ENCODE measurements at regions not wholly inside any gene's neighbourhood (a gene's known extent, or its start where the extent isn't known, plus 50 kb on each side); places are given as distances from the start of the nearest gene placed in this dataset.

DNA sequence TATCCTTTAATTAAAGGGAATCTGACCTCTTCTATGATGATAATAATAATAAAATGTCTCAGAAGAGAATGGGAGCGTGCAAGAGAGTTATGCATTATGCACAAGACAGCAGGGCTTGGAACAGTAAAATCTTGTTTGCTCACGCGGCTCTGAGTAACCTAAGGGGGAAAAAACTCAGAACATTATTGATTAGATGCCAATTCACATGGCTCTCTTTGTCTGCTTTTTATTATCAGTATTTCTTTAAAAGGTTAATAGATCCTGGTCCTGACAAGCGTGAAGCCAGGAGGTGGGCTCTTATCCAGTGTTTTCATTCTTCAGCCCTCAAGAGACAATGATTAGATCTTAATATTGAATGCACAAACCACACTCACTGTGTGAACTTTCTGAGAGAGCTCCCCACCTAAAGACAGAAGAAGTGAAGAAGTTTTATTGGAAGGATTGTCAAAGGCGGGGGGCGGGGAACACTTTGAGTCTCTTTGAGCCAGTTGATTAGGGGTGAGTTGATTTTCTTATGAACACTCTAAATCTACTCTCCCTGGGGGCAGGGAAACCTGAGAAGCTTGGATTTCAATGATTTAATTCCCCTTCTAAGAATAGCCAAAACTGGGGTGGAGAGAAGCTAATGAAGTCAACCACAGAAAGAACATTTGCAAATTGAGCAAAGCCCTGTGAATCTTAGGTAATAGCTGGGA, 127.5 kb upstream of the CTAGE1 start:
- peak; percentile 38 to 52 for DNase-seq

DNA sequence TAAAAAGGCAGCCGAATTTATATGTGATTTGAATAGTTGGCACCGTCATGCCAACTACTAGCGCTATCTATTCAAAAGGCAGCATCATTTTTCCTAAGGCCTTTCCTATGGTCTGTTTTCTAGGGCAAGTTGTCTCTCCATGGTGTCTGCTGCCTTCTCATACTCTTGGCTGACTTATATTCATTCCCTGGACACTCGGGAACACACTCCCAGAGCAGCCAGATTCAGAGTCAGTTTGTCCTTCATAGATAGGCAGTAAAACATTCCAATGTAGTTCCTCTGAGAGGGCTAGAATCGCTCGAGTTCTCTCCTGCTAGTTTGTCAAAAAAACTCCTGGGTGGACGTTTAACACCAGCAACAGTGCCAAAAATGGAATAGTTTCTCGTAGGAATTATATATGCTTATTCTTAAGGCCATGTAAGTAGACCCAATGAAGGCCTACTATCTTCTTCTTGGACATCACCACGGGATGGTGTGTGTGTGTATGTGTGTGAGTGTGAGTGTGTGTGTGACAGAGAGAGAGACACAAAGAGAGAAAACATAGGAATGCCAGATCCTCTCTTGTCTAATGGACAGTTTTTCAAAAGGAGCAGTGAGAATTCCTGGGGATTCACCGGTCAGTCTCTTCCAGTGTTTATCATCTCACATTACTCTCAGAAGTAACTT, 129.3 kb upstream of the CTAGE1 start:
- no peak for DNase-seq

DNA sequence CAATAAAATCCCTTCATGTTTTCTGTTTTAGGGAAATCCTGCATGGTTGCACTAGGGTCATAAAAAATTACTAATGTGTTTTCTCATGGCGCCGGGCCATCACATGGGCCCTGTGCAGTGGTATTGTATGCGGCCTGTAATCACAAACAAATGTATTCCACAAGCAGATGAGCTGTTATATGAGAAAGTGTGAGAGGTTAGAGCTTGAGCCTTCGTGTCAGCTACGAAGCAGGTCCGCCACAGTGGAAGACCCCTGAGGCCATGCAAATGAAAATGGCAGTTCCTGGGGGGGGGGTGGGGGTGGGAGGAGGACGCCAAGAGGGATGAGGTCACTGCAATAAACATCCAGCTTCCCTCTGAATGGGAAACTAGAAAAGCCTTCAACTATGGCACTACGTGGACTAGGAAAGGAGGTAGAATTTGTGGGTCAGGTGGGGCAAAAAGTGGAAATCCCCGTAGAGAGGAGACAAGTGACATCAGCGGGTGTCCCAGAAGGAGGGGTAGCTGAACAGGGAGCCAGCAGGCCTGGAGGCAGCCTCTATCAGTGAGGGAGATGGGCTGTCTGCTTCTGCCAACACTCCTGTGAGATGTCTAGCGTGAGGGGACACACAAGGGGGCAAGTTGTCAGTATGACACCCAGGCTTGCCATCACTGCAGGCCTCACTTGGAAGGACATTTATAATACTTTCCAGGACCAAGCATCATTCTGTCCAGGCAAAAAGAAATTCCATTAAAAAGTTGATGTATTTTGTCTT, 130.3 kb upstream of the CTAGE1 start:
- DNase-seq, result peak; percentile 68 to 77

DNA sequence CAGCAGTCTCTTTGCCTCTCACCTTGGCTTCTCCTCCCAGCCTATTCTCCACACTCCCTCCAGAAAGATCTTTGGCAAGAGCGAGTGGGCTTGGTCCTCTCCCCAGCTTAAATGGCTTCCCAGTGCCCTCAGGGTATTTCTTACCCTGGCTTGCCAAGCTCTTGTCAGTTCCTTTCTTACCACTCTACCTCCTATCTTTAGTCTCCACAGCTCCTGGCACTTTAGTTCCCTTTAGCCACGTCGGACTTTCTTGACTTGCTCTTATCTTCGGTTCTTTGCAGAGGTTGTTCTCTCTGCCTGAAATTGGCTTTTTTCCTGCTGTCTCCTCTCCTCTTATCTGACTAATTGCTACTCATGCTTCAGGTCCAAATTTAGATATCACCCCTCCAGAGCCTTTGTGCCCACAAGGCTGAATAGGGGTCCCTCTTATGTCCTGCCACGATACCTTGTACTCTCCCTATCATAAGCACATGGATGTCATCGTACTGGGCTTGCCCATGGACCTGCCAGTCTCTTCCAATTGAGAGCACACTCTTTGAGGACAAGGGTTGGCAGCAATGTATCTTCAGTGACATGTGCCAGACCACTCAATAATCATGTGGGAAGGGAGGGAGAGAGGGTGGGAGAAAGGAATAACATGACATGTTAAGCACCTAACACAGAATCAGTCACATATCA, 131.7 kb upstream of the CTAGE1 start:
- DNase-seq, result no peak

DNA sequence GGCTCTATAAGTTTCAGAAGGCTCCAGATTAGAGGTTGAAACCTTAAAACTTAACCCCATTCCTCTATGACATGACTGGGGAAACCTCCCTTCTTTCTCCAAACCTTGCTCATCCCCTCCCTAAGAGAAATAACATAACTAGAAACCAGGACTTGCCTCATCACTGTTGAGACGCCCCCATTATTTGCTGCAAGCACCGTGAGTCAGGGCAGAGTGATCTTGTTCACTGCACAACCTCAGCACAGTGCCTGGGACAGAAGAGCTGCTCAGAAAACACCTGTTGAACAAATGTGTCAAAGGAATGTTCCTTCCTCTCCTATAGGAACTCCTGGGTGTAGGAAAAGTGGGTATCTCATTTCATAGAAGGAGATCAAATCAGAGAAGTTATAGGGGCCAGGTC, 132.7 kb upstream of the CTAGE1 start:
- DNase-seq, result no peak

DNA sequence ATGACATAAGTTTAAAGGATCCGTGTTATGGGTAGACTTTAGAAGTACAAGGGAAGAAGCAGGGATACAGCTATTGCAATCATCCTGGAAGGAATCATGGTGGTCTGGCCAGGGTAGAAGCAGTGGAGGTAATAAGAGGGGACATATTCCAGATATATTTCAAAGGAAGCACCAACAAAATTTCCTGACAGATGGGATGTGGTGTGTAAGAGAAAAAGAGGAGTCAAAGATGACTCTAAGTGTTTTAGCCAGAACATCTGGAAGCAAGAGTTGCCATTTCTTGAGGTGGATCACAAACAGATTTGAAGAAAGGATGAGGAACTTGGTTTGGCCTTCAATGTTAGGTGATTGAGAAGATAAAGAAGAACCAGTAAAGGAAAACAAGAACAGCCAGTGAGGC, 133.1 kb upstream of the CTAGE1 start:
- no peak for DNase-seq

DNA sequence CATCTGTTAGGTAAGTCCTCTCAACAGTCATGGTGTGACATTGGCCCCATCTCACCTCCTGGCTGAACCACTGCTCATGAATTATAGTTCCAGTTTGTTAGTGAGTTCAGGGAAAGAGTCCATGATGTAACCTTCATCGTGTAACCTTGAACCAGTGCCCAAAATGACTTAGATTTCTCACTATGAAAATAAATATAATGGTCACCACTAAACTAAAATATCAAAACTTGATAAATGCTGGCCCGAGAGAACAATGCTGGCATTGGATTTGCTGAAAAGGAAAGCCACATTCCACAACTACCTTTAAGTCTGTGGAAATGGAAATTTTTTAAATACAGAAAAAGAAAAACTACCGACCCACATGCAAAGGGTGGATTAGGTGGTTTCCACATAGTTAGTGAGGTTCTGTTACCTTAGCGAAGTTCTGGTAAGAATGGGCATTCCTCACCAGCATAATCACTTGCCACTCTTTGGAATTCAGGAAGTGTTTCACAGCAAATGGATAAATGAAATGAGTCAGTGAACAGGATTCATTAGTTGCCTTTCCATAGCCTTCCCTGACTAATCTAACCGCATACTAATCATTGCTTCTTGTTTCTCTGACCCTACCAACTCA, 133.9 kb upstream of the CTAGE1 start:
- no peak for DNase-seq

DNA sequence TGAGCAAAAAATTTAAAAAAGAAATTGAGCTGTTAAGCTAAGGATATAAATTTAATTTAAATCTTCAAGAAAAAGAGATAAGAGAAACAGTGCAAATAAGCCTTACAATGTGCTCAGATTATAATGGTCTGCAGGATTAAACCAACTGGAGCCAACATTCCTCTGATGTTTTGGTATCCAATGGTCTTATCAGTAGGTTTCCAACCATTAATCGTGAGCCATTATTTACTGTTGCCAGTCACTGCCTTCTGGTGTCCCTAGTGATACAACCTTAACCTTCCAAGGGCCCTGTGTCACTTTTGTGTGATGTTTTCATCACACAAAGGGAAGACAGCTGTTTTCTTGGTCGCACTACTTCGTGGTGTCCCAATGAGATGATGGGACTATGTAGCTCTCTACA, 134.5 kb upstream of the CTAGE1 start:
- no peak for DNase-seq

DNA sequence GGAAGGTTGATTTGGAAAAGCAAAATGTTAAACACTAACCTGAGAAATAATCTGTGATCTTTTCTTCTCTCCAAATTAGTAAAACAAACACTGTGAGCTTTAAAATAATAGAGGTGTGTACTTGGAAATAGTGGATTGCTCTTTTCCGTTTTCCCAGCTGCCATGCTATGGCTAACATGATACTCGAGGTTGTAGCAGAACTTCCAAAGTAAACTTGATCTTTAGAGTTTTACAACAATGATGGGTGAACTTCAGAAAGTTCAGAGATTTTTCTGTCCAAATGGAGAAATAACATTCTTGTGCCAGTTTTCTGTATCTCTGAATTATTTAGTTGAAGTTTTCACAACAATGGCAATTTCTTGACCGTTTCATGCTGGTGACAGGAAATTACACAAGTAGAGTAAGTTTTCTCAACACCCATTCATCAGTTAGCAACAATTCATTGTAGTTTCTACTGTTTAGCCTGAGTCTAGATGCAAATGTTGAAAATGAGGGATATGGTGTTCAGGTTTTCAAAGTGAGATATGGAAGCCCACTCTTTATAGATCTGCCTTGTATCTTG, 135.3 kb upstream of the CTAGE1 start:
- DNase-seq, result no peak

DNA sequence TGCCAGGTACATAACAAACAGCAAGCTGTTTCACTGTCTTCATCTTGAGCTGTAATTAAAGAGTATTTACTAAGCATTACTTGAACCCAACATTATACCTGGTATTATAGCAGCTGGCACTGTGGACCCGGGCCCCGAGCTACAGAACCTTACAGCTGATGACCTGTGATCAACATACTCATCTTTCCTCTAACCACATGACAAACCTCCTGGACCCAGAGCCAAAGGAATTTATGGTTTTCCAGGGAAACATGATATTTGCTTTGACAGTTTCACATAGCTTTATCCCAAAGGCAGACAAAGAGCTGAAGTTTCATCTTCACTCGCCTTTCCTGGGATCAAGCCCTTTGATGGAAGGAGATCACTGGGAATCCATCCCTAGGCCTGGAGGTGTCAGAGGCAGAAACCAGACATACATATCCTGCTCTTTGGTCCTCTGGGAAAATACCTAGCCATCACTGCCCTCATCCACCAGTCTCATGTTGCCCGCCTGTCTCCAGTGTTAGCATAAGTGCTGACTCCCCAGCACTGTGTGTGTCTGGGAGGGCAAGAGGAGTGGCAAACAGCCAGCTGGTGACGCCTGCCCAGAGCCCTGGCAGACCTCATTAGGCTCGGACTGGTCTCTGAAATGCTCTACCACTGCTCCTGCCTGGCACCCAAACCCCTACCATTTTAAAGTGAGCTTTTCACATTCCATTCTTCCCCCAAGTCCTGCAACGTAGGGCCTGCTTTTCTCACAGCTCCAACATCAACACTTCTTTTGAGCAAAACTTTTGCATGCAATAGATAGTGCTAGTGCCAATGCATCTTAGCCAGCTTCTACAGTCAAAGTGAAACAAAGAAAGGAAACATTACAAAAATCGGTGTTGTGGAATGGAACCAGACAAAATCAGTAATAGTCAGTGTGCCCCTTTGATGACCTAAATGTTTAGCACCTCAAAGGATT, 138.8 kb upstream of the CTAGE1 start:
- no peak for DNase-seq

DNA sequence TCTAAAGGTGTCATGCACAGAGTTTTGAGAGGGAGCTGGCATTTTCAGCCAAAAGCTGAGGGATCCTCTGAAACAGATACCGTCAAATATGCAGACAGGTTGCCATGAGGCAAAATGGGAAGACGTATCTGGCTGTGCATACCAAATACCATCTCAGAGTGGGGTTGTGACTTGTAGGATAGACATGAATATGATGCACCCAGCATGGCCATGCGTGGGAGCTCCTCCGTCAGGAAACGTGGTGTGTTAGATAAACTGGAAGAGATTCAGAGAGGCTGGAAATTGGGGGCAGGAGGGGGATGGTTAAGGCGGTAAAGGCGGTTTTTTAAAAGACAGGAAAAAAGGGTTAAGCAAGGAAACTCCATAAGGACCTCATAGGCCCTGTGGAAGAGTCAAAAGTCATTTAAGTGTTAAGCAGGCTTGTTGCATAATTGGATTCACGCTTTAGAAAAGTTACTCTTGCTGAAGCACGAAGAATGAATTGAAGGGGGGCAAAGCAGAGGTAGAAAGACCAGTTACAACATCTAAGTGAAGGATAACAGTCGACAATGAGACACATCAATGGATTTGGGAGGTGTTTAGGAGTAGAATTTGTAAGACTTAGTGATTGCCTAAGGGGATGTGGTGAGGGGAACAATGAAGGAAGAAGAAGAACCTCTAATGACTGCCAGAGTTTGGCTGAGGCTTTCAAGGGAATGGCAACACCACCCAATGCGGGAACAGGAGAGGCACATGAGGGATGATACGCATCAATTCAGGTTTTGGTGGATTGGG, 139.6 kb upstream of the CTAGE1 start:
- no peak for DNase-seq

DNA sequence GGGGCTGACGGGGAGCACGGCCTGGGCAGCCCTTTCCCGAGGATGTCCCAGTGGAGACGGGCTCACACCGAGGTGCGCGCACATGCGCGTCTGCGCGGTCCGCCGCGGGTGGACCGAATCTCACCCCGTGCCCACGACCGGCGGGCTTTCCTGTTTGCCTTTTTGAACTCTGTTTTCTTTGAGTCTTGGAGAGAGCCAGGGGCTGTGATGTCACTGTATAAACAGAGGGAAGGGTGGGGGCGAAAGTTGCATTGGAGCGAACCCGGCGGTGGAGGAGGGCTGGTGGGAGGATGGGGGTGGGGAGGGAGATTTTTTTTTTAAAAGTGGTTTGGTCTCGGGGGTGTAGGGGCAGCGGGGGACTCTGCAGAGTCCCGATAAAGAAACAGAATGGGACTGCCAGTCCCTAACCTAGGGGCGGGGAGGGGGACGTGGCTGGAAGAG, 141.2 kb upstream of the CTAGE1 start:
- peak in 1 of 2 experiments; percentile 53 for DNase-seq

DNA sequence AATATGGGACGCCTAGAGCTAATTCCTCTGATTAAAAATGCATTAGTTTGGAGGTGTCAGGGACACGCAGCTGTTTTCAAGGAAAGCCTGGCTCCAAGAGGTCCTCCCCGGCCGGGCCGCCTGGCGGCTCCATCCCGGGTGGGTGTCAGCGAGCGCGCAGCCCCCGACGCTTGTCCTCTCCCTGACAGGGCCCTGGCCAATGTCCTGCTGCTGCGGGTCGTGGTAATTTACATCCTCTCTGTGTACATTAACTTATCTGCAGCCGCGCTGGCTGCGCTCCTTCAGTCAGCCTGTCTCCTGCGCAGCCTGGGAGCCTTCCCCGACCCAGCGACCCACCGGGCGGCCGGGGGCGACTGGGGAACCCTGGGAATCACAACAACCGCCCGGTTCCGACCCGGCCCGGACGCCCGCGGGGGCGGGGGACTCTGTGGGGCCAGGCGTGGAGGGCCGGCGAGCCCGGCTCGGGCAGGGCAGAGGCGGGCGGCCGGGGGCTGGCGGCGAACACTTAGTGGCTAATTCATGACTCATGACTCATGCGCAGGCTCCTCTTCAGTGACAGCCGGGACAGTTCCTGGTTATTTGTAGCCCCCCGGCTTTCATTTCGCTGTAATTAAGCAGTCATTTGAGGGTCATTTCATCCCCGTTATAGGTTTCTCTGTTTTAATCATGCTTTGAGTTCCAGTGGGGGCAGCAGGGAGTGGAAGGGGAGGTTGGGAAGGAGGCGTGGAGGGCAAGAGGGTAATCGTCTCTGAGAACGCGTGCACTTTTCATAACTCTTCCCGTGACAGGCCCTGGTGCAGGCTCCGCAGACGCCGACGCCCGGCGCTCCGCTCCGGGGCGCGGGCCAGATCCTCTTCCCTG, 141.9 kb upstream of the CTAGE1 start:
- peak; percentile 33 to 78 for DNase-seq

DNA sequence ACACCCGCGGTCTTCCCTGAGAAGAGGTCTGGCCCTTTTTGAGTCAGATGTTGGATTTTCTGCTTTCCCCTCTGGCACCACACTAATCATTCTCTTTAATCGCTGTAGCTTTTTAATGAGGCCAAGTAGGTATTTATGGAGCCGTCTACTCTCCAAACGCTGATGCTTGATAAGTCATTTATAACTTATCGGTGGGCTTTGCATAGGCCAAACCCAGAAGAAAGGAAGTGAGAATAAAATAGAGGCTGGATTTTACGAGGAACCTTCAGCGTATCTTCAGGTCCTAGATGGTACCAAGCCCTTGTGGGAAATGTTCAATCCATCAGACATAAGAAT, 142.5 kb upstream of the CTAGE1 start:
- no peak for DNase-seq

DNA sequence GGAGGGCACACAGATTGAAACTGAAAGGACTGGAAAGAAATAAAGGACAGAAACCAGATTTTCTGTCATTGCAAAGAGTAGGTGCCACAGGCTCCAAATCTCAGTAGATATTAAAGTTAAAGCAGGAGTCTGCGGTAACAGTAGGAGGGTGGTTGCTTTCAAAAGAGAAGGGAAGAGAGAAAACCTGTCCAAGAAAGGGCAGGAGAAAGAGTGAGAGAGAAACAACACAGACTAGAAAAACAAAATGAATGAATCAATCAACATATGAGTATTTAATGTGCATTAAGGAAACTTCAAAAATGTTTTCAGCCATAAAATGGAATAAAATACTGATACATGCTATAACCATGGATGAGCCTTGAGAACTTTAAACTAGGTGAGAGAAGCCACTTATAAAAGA, 143.1 kb upstream of the CTAGE1 start:
- no peak for DNase-seq

DNA sequence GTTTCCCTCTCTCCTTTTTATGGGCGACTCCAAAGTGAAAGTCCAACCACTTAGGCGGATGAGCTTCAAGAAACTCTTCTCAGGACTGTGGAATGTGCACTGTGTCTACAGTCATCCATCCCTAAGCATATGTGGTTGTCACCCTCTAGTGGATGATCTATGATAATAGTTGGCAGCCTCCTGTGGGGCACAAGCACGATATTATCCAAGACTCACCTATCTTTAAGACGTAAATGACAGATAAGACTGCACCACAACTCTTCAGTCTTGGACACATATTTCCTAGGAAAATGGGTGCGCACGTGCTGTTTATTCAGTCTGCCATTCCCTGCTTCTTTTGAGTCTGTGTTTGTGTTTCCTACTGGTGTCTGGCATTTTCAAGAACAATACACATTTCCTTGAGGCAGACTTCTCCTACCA, 145.5 kb upstream of the CTAGE1 start:
- DNase-seq, result peak; percentile 27 to 72

DNA sequence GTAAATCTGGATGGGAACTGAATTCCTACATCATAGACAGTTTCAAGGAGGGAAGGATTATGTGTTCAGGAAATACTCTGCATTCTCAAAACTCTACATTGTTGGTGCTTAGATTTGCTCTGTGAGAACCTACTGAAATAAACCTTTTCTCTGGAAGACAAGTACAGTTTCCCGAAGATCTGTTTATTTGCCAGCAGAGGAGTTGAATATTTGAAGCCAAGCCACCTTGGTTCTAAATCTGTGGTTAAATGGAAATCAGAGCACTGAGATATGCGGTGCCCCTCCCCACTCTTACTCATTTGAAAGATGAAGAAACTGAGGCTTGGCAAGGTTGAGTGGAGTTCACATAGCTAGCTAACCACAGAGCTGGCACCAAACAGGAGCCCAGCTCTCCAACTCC, 146.3 kb upstream of the CTAGE1 start:
- no peak for DNase-seq

DNA sequence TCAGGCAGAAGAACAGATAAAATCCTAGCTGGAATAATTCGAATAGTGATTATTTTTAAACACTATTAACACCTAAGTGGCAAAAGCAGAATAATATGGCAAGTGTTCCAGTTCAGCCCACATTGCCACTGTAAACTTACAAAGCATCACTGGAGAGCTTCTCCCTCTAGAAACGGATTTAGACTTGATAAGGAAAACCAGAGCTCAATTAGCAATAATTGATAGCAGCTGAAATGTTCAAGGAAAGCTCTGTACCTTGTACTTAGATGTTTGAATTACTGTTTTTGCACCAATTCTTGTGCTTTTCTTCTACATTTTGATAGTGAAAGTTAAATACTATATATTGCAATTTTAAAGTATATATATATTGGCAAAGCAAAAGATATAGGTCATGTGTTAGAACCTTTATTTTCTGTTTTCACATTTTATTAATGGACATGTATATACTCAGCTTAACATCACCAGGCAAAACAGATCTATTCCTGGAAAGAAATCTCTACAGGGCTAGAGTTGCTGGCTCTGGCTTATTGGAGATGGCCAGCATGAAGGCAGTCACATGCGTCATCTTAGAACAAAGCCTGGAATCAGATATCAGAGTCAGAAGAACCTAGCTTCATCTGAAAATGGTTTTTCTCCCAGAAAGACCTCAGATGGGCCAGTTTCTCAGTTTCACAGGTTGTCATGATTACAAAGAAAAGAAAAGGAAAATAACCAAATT, 149.1 kb upstream of the CTAGE1 start:
- no peak for DNase-seq

DNA sequence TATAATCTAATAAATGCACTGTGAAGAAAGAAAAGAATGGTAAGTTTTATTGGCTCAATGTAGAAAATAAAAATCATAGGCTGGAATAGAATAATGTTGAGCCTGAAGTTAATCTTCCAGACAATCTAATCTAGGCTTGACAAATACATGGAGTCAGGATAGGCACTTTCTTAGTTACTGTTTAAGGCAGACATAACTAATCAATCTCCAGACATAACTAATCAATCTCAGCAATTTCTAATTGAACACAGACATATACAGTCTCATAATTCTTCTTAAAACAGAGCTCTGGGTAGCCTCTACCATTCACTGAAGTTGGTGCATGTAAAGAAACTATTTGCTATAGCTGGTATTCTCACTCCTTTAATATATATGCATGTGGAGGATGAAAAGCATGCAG, 150.1 kb upstream of the CTAGE1 start:
- peak in 1 of 2 experiments; percentile 4 for DNase-seq

Data from NCI-H526 (cell line).